ENCODE measurements at regions not wholly inside any gene's neighbourhood (a gene's known extent, or its start where the extent isn't known, plus 50 kb on each side); places are given as distances from the start of the nearest gene placed in this dataset.
A peak's percentile ranks its signal among the peaks of the same experiment; 100 is the strongest.
"Not testable (repeated sequence)": the region's sequence is repeated elsewhere in the genome, so short reads cannot be mapped to it uniquely, and the experiment has no call there.

GRCh38 chr15:98083203-98083910, 122.9 kb downstream of the ARRDC4 start:
- Histone ChIP-seq H3K27ac (ENCODE audit: low read length) (no peak overlapping the region), H3K9me3 (ENCODE audit: control insufficient read depth, insufficient read depth, low read length) (no peaks in the 10 kb centered on the region), H3K36me3 (ENCODE audit: control insufficient read depth, insufficient read depth, low read length) (no peaks in the 10 kb centered on the region), H3K27me3 (ENCODE audit: control insufficient read depth, insufficient read depth, low read length) (no peaks in the 10 kb centered on the region), H3K4me1 (ENCODE audit: control insufficient read depth, insufficient read depth, low read length) (no peaks in the 10 kb centered on the region), H3K4me3 (ENCODE audit: low read length) (no peak overlapping the region)
- Mint-ChIP-seq H3K27me3 (ENCODE audit: low read depth in 2 of 2) (no peaks in the 10 kb centered on the region), H3K9me3 (peaks cover 4 to 6% of the 10 kb centered on the region in 2 donors), H3K4me3 (no peak overlapping the region), H3K36me3 (peaks cover 11% of the 10 kb centered on the region), H3K4me1 (peaks cover 0 to 7% of the 10 kb centered on the region in 2 donors), H3K27ac (no peak overlapping the region)
- 92% methylated on average over 13 of the region's 14 CpGs for WGBS (ENCODE audit: insufficient coverage)
- no peak for TF ChIP-seq CTCF (IDR thresholded peaks at IDR 0.05)
- no peak for DNase-seq
- ATAC-seq = no peak
- intact Hi-C loops (cut with micrococcal nuclease) = no loop called here

DNA sequence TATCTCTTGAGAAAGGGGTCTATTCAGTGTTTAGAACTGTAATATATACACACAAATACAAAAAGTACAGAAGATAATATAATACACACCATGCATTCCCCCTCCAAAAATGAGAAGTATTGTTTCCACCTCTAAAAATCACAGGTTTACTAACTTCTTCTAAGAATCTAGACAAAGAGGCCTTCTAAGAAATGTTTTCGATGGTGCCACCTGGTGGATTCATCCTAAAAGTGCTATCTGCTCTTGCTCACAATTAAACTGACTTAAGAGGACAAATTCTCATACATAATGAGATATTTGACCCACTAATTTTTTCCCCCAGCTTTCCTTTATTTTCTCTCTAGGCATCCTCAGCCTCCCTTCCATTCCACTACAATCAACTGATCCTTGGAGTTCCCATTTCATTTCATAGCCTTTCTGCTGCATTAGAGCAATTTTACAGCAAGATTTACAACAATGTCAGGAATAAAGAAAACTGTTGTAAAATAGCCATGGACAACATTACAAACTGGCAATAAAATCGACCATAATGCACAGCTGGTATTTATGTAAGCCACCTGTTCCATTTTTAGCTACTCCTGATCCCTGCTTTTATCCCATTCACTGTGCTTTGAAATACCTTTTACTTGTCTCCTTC, 124.6 kb downstream of the ARRDC4 start:
- 0% methylated on average over 2 of the region's 2 CpGs for WGBS (ENCODE audit: insufficient coverage)
- no peak overlapping the region for H3K4me3 Mint-ChIP-seq
- peak in 1 of 2 donors; percentile 64 for DNase-seq

DNA sequence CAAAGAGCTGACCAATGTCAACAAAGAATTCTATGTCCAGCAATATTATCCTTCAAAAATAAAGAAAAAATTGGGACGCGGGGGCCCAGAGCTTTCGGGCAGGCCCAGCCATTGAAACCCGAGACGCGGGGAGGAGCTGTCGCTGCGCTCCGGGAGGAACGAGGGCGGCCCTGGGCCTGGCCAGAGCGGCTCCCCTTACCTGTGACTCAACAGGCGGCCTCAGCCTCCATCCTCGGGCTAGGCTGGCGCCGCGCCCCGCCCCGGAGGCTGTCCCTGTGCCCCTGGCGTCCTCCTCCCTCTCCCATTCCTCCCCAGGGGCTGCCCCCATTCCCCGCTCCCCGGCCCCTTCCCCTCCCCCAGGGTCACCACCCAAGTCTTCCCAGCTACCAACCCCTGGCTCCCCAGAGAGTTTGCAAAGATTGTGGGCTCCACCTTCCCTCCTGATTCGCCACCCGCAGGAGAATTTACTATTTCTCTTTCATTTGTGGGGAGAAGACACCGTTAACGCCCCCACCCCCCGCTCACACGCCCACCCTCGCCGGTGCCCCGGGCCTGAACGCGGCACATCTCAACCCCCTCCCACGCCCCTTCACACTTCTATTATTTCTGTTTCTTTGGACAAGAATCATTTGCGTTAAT, 127.9 kb downstream of the ARRDC4 start:
- H3K27ac ChIP-seq (ENCODE audit: low read length); H3K27me3 Mint-ChIP-seq (ENCODE audit: low read depth in 2 of 2); intact Hi-C loops (cut with micrococcal nuclease); H3K27ac Mint-ChIP-seq; H3K27me3 ChIP-seq (ENCODE audit: control insufficient read depth, insufficient read depth, low read length); H3K9me3 Mint-ChIP-seq; H3K4me3 Mint-ChIP-seq; H3K4me1 Mint-ChIP-seq; H3K4me3 ChIP-seq (ENCODE audit: low read length); H3K36me3 ChIP-seq (ENCODE audit: control insufficient read depth, insufficient read depth, low read length); DNase-seq; H3K4me1 ChIP-seq (ENCODE audit: control insufficient read depth, insufficient read depth, low read length); H3K9me3 ChIP-seq (ENCODE audit: control insufficient read depth, insufficient read depth, low read length): not testable (repeated sequence)
- peaks cover 11% of the 10 kb centered on the region for H3K36me3 Mint-ChIP-seq
- WGBS (ENCODE audit: insufficient coverage) = 93% methylated on average over 13 of the region's 35 CpGs
- ATAC-seq = peak in 2 of 3 donors; percentile 77 to 97

More for the DNA sequence above, 124.6 kb downstream of the ARRDC4 start:
- H3K4me3 ChIP-seq (ENCODE audit: low read length) = no peak overlapping the region
- peak; percentile 73 for TF ChIP-seq CTCF (IDR thresholded peaks at IDR 0.05)
- no peaks in the 10 kb centered on the region for H3K27me3 ChIP-seq (ENCODE audit: control insufficient read depth, insufficient read depth, low read length)
- intact Hi-C loops (cut with micrococcal nuclease) = loop anchor here (1.0 kb wide), 2 partner anchors 93 to 176 kb away; no protein-coding TSS in a partner anchor
- peaks cover 4 to 6% of the 10 kb centered on the region in 2 donors for H3K9me3 Mint-ChIP-seq
- H3K36me3 Mint-ChIP-seq = peaks cover 11% of the 10 kb centered on the region
- no peak overlapping the region for H3K27ac ChIP-seq (ENCODE audit: low read length)
- ATAC-seq = peak in 1 of 3 donors; percentile 66
- no peaks in the 10 kb centered on the region for H3K9me3 ChIP-seq (ENCODE audit: control insufficient read depth, insufficient read depth, low read length)
- H3K36me3 ChIP-seq (ENCODE audit: control insufficient read depth, insufficient read depth, low read length) = no peaks in the 10 kb centered on the region
- peaks cover 0 to 7% of the 10 kb centered on the region in 2 donors for H3K4me1 Mint-ChIP-seq
- no peaks in the 10 kb centered on the region for H3K27me3 Mint-ChIP-seq (ENCODE audit: low read depth in 2 of 2)
- H3K4me1 ChIP-seq (ENCODE audit: control insufficient read depth, insufficient read depth, low read length) = no peaks in the 10 kb centered on the region
- no peak overlapping the region for H3K27ac Mint-ChIP-seq

GRCh38 chr15:98089352-98089751, 128.8 kb downstream of the ARRDC4 start:
- H3K36me3 ChIP-seq (ENCODE audit: control insufficient read depth, insufficient read depth, low read length); H3K27ac Mint-ChIP-seq; H3K9me3 Mint-ChIP-seq; H3K9me3 ChIP-seq (ENCODE audit: control insufficient read depth, insufficient read depth, low read length); H3K4me1 Mint-ChIP-seq; H3K4me1 ChIP-seq (ENCODE audit: control insufficient read depth, insufficient read depth, low read length); ATAC-seq; H3K4me3 Mint-ChIP-seq; H3K27me3 Mint-ChIP-seq (ENCODE audit: low read depth in 2 of 2); H3K27ac ChIP-seq (ENCODE audit: low read length); H3K27me3 ChIP-seq (ENCODE audit: control insufficient read depth, insufficient read depth, low read length); H3K4me3 ChIP-seq (ENCODE audit: low read length); DNase-seq; intact Hi-C loops (cut with micrococcal nuclease): not testable (repeated sequence)
- peaks cover 11% of the 10 kb centered on the region for H3K36me3 Mint-ChIP-seq
- no CpG with 5 or more reads among the region's 9 CpGs for WGBS (ENCODE audit: insufficient coverage)

DNA sequence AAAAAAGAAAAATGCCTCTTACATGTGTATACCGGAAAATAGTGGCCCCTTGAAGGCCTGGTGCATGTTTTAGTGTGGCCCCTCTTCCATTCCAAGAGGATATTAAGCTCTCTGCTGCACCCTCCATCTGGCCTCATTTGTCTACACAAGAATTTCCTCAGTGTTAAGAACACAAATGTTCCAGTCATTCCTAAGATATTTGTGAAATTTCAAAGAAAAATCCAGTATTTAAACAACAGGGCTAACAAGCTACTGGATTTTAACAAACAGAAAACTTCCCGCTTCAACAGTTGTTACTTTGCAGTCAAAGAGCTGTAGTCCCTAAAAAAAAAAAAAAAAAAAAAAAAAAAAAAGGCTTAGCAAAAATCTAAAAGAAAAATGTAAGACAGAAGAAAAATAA, 137.5 kb downstream of the ARRDC4 start:
- H3K4me1 Mint-ChIP-seq; H3K27me3 ChIP-seq (ENCODE audit: control insufficient read depth, insufficient read depth, low read length); ATAC-seq; H3K36me3 ChIP-seq (ENCODE audit: control insufficient read depth, insufficient read depth, low read length); H3K27me3 Mint-ChIP-seq (ENCODE audit: low read depth in 2 of 2); H3K9me3 Mint-ChIP-seq; DNase-seq; H3K27ac ChIP-seq (ENCODE audit: low read length); H3K4me1 ChIP-seq (ENCODE audit: control insufficient read depth, insufficient read depth, low read length); H3K27ac Mint-ChIP-seq; H3K9me3 ChIP-seq (ENCODE audit: control insufficient read depth, insufficient read depth, low read length); H3K4me3 ChIP-seq (ENCODE audit: low read length); intact Hi-C loops (cut with micrococcal nuclease); H3K36me3 Mint-ChIP-seq; H3K4me3 Mint-ChIP-seq: not testable (repeated sequence)
- WGBS (ENCODE audit: insufficient coverage) = no CpG with 5 or more reads among the region's 2 CpGs

- DNase-seq; H3K4me1 ChIP-seq (ENCODE audit: control insufficient read depth, insufficient read depth, low read length); ATAC-seq; H3K9me3 Mint-ChIP-seq; H3K27ac ChIP-seq (ENCODE audit: low read length); H3K36me3 ChIP-seq (ENCODE audit: control insufficient read depth, insufficient read depth, low read length); H3K27me3 ChIP-seq (ENCODE audit: control insufficient read depth, insufficient read depth, low read length); H3K4me3 ChIP-seq (ENCODE audit: low read length); H3K9me3 ChIP-seq (ENCODE audit: control insufficient read depth, insufficient read depth, low read length); H3K27ac Mint-ChIP-seq; H3K27me3 Mint-ChIP-seq (ENCODE audit: low read depth in 2 of 2); H3K4me1 Mint-ChIP-seq; H3K36me3 Mint-ChIP-seq; H3K4me3 Mint-ChIP-seq; intact Hi-C loops (cut with micrococcal nuclease): not testable (repeated sequence)
- 92% methylated on average over 6 of the region's 6 CpGs for WGBS (ENCODE audit: insufficient coverage)
These were observed 140.1 kb downstream of the ARRDC4 start for GRCh38 chr15:98100606-98101005.

Data from natural killer cell (primary cell).